Hepatocyte (in vitro differentiated cells): ENCODE measurements at regions not wholly inside any gene's neighbourhood (a gene's known extent, or its start where the extent isn't known, plus 50 kb on each side); places are given as distances from the start of the nearest gene placed in this dataset.

ENCODE experiments used
- DNase-seq: peaks from one replicate; pipeline ENCODE4 v3.0.0-alpha.2; 2016; ENCODE audit warnings: low spot score
- H2AFZ ChIP-seq: fragments of 200-600 bp; sonication (generic); 2 replicates; pipeline ENCODE4 v1.6.0; 2016; ENCODE audit warnings: antibody characterized with exemption, mild to moderate bottlenecking
- H3K27ac ChIP-seq: fragments of 200-600 bp; sonication (generic); 2 replicates; pipeline ENCODE4 v1.5.1; 2016; ENCODE audit warnings: mild to moderate bottlenecking
- H3K27me3 ChIP-seq: fragments of 200-600 bp; sonication (generic); 2 replicates; pipeline ENCODE4 v1.6.1; 2016
- H3K36me3 ChIP-seq: fragments of 200-600 bp; sonication (generic); replicated peaks from 2 replicates; pipeline ENCODE4 v1.5.1; 2016; ENCODE audit warnings: low read depth; ENCODE audit not compliant: insufficient read depth
- H3K4me1 ChIP-seq: fragments of 200-600 bp; sonication (generic); 2 replicates; pipeline ENCODE4 v1.5.1; 2016; ENCODE audit warnings: mild to moderate bottlenecking, moderate library complexity; ENCODE audit not compliant: insufficient read depth
- H3K4me2 ChIP-seq: fragments of 200-600 bp; sonication (generic); 2 replicates; pipeline ENCODE4 v1.6.0; 2016
- H3K4me3 ChIP-seq: fragments of 200-600 bp; sonication (generic); 2 replicates; pipeline ENCODE4 v1.5.1; 2016; ENCODE audit warnings: mild to moderate bottlenecking
- H3K79me2 ChIP-seq: fragments of 200-600 bp; sonication (generic); 2 replicates; pipeline ENCODE4 v1.6.0; 2017; ENCODE audit warnings: mild to moderate bottlenecking
- H3K9me2 ChIP-seq: fragments of 200-600 bp; sonication (generic); replicated peaks from 2 replicates; pipeline ENCODE4 v1.6.0; 2017; ENCODE audit warnings: mild to moderate bottlenecking; ENCODE audit not compliant: insufficient read depth
- H3K9me3 ChIP-seq: fragments of 200-600 bp; sonication (generic); 2 replicates; pipeline ENCODE4 v1.5.1; 2016; ENCODE audit warnings: low read depth, mild to moderate bottlenecking
- H4K20me1 ChIP-seq: fragments of 200-600 bp; sonication (generic); 2 replicates; pipeline ENCODE4 v1.6.0; 2016; ENCODE audit warnings: mild to moderate bottlenecking; ENCODE audit not compliant: insufficient read depth, poor library complexity, severe bottlenecking
- EZH2 ChIP-seq: fragments of 200-600 bp; sonication (generic); IDR thresholded peaks from 2 replicates; pipeline ENCODE4 v1.6.1; 2016; ENCODE audit warnings: antibody characterized with exemption, mild to moderate bottlenecking, borderline replicate concordance
- EZH2phosphoT487 ChIP-seq: fragments of 200-600 bp; sonication (generic); IDR thresholded peaks from one replicate; pipeline ENCODE4 v1.6.1; 2018; ENCODE audit warnings: antibody characterized with exemption, mild to moderate bottlenecking, low read depth, moderate library complexity; ENCODE audit not compliant: unreplicated experiment, severe bottlenecking
- WGBS: methylation state at CpG from one replicate; pipeline ENCODE4 v1.1.6; 2016; ENCODE audit warnings: low lambda C conversion rate; ENCODE audit errors: missing lambda C conversion rate; 5-methylcytosine and 5-hydroxymethylcytosine counted together
- TF ChIP-seq, protein P1 (sequence below): fragments of 200-600 bp; sonication (generic); IDR thresholded peaks from 2 replicates; pipeline ENCODE4 v1.5.1; 2016; ENCODE audit warnings: antibody characterized with exemption, mild to moderate bottlenecking; ENCODE audit not compliant: poor library complexity

DNA sequence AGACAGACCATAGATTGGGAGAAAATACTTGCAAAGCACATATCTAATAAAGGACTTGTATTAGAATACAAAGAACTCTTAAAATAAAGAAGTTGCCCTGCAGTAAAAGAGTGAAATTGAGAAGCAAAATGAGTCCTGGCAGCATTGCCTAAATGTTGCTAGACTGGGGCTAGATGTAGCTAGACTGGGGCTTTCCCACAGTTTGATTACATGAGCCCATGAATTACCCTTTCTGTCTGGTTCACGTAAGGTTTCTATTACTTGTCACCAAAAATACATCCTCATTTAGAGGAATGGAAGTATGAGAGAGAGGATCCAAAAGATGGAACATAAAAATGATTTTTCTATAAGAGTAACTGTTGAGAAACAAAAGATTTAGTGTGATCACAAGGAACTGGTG lies 57.6 kb upstream of the CCDC28A start:
- no peaks in the 10 kb centered on the region for H3K27me3 ChIP-seq
- H3K27ac ChIP-seq, result no peak overlapping the region
- TF ChIP-seq, protein P1, sequence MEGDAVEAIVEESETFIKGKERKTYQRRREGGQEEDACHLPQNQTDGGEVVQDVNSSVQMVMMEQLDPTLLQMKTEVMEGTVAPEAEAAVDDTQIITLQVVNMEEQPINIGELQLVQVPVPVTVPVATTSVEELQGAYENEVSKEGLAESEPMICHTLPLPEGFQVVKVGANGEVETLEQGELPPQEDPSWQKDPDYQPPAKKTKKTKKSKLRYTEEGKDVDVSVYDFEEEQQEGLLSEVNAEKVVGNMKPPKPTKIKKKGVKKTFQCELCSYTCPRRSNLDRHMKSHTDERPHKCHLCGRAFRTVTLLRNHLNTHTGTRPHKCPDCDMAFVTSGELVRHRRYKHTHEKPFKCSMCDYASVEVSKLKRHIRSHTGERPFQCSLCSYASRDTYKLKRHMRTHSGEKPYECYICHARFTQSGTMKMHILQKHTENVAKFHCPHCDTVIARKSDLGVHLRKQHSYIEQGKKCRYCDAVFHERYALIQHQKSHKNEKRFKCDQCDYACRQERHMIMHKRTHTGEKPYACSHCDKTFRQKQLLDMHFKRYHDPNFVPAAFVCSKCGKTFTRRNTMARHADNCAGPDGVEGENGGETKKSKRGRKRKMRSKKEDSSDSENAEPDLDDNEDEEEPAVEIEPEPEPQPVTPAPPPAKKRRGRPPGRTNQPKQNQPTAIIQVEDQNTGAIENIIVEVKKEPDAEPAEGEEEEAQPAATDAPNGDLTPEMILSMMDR, result no peak
- TF ChIP-seq EZH2phosphoT487, result no peak
- TF ChIP-seq EZH2, result no peak
- no peaks in the 10 kb centered on the region for H3K79me2 ChIP-seq
- no peak overlapping the region for H3K4me3 ChIP-seq
- no peaks in the 10 kb centered on the region for H4K20me1 ChIP-seq
- H3K36me3 ChIP-seq, result no peaks in the 10 kb centered on the region
- no peak overlapping the region for H3K4me2 ChIP-seq
- no peak for DNase-seq
- no peaks in the 10 kb centered on the region for H3K4me1 ChIP-seq
- no peaks in the 10 kb centered on the region for H3K9me2 ChIP-seq
- 88% methylated on average over 1 of the region's 1 CpG for WGBS
- H2AFZ ChIP-seq, result no peak overlapping the region
- H3K9me3 ChIP-seq, result no peaks in the 10 kb centered on the region

DNA sequence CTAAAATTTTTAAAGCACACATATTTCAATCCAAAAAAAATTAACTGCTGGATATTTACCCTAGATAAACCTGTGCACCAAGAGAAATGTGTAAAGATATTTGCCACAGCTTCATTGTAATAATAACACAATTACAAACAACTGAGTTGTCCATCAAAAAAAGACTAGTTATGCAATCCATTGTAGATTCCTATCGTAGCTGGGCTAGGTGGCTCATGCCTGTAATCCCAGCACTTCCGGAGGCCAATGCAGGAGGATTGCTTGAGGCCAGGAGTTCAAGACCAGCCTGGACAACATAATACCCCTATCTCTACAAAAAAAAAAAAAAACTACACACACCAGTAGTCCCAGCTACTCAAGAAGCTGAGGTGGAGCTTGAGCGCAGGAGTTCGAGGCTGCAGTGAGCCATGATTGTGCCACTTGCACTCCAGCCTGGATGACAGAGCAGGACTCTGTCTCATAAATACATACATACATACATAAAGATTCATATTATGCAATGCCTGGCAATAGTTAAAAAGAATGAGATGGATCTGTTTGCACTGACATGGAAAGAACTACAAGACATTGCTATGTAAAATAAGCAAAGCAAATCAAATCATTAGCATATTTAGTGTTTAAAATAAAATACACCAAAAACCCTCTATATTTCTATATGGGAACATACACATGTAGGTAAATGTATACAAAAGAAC lies 56.5 kb upstream of the CCDC28A start:
- Histone ChIP-seq H3K27me3 (no peaks in the 10 kb centered on the region), H3K79me2 (no peaks in the 10 kb centered on the region), H3K4me3 (no peak overlapping the region), H3K4me2 (no peak overlapping the region), H3K27ac (no peak overlapping the region), H3K36me3 (no peaks in the 10 kb centered on the region), H3K9me3 (no peaks in the 10 kb centered on the region), H2AFZ (no peak overlapping the region), H3K4me1 (no peaks in the 10 kb centered on the region), H3K9me2 (no peaks in the 10 kb centered on the region), H4K20me1 (no peaks in the 10 kb centered on the region)
- no peak for TF ChIP-seq EZH2
- TF ChIP-seq, protein P1, result no peak
- no peak for TF ChIP-seq EZH2phosphoT487
- no peak for DNase-seq
- WGBS, result 91% methylated on average over 4 of the region's 4 CpGs

DNA sequence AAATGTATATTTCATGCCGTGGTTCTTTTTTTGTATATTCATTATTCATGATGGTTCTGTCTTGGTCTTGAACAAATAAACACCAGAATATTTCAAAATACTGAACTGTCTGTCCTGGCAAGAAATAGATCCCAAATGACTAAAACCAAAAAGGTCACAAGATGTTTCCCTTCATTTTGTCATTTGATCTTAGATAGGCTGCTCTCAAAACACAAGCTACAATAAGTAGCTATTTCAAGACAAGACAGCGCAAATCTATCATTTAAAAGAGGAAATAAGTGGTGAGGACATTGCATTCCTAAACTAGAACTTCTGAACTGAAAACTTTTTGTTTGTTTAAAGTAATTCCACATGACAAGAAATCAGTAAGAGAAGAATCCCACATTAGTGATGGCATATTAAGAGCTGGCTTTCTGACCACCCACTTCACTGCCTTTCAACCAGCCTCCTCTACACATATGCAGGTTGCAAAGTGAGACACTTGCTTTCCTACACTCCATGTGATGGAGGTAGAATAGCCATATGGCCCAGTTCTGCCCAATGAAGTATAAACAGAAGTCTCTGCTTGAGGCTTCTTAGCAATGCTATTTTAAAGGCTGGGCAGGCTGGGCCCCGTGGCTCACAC lies 54.4 kb upstream of the CCDC28A start:
- Histone ChIP-seq H3K9me3 (no peaks in the 10 kb centered on the region), H3K4me3 (no peak overlapping the region), H3K36me3 (no peaks in the 10 kb centered on the region), H4K20me1 (no peaks in the 10 kb centered on the region), H2AFZ (no peak overlapping the region), H3K9me2 (no peaks in the 10 kb centered on the region), H3K79me2 (no peaks in the 10 kb centered on the region), H3K27me3 (no peaks in the 10 kb centered on the region), H3K4me2 (no peak overlapping the region), H3K4me1 (peaks cover 7% of the 10 kb centered on the region), H3K27ac (no peak overlapping the region)
- TF ChIP-seq EZH2, result no peak
- TF ChIP-seq, protein P1, result no peak
- TF ChIP-seq EZH2phosphoT487, result no peak
- WGBS, result 81% methylated on average over 3 of the region's 3 CpGs
- DNase-seq, result no peak
